B cell (primary cell): ENCODE measurements at regions not wholly inside any gene's neighbourhood (a gene's known extent, or its start where the extent isn't known, plus 50 kb on each side); places are given as distances from the start of the nearest gene placed in this dataset.

ENCODE experiments used
- CTCF ChIP-seq: fragments of 200-600 bp; IDR thresholded peaks from one replicate; pipeline ENCODE4 v1.8.0; 2022; ENCODE audit warnings: antibody characterized with exemption, mild to moderate bottlenecking
- EZH2 ChIP-seq: IDR thresholded peaks from 2 replicates; pipeline ENCODE4 v1.6.1; 2012; ENCODE audit warnings: borderline replicate concordance, low read depth, mild to moderate bottlenecking, moderate library complexity, low read length; ENCODE audit not compliant: insufficient read depth, poor library complexity, severe bottlenecking

GRCh38 chr6:68252632-68253031 is 382.4 kb upstream of the ADGRB3 start:
- TF ChIP-seq CTCF: no peak
- TF ChIP-seq EZH2: no peak
